SK-N-SH treated with all-trans-retinoic acid at 6 μM for 48 hours (cell line): ENCODE measurements at regions not wholly inside any gene's neighbourhood (a gene's known extent, or its start where the extent isn't known, plus 50 kb on each side); places are given as distances from the start of the nearest gene placed in this dataset.

Source experiments
- ATAC-seq: fragments of 200-7000 bp; cut with Tn5 transposase; 3 replicates; pipeline ENCODE4 v1.9.1; 2020; ENCODE audit warnings: mild to moderate bottlenecking, moderate library complexity
- ARNTL ChIP-seq: fragments of 450-650 bp; formaldehyde crosslinking; IDR thresholded peaks from 2 replicates; pipeline ENCODE4 v1.5.0; 2020; ENCODE audit warnings: low read depth, mild to moderate bottlenecking, moderate library complexity, borderline replicate concordance
- CREB5 ChIP-seq: fragments of 250-450 bp; sonication (Bioruptor Pico); IDR thresholded peaks from 2 replicates; pipeline ENCODE4 v1.5.1; 2020; ENCODE audit warnings: low read depth, mild to moderate bottlenecking, moderate library complexity
- CSDC2 ChIP-seq: fragments of 250-450 bp; sonication (Bioruptor Pico); IDR thresholded peaks from 2 replicates; pipeline ENCODE4 v1.5.0; 2020; ENCODE audit warnings: mild to moderate bottlenecking, moderate library complexity
- CSRNP3 ChIP-seq: fragments of 250-450 bp; sonication (Bioruptor Pico); IDR thresholded peaks from 2 replicates; pipeline ENCODE4 v1.5.1; 2021; ENCODE audit warnings: mild to moderate bottlenecking, moderate library complexity
- ESRRG ChIP-seq: fragments of 250-450 bp; sonication (Bioruptor Pico); IDR thresholded peaks from 2 replicates; pipeline ENCODE4 v1.6.1; 2021; ENCODE audit warnings: mild to moderate bottlenecking
- GLIS3 ChIP-seq: fragments of 250-450 bp; sonication (Bioruptor Pico); IDR thresholded peaks from 2 replicates; pipeline ENCODE4 v1.5.0; 2020; ENCODE audit warnings: mild to moderate bottlenecking, moderate library complexity
- ISL1 ChIP-seq: fragments of 250-450 bp; sonication (Bioruptor Pico); IDR thresholded peaks from 2 replicates; pipeline ENCODE4 v2.1.2; 2022; ENCODE audit warnings: mild to moderate bottlenecking, moderate library complexity
- OSR1 ChIP-seq: fragments of 250-450 bp; sonication (Bioruptor Pico); IDR thresholded peaks from 2 replicates; pipeline ENCODE4 v1.8.0; 2022; ENCODE audit warnings: moderate library complexity, mild to moderate bottlenecking, inconsistent platforms
- PATZ1 ChIP-seq: fragments of 250-450 bp; sonication (Bioruptor Pico); IDR thresholded peaks from 2 replicates; pipeline ENCODE4 v1.8.0; 2020; ENCODE audit warnings: mild to moderate bottlenecking, moderate library complexity, borderline replicate concordance
- POU6F1 ChIP-seq: fragments of 250-450 bp; sonication (Bioruptor Pico); IDR thresholded peaks from 2 replicates; pipeline ENCODE4 v1.8.0; 2021; ENCODE audit warnings: low read depth, mild to moderate bottlenecking, moderate library complexity, borderline replicate concordance
- PPARA ChIP-seq: fragments of 250-450 bp; sonication (Bioruptor Pico); IDR thresholded peaks from 2 replicates; pipeline ENCODE4 v1.5.0; 2020; ENCODE audit warnings: mild to moderate bottlenecking, borderline replicate concordance
- SNAI2 ChIP-seq: fragments of 250-450 bp; sonication (Bioruptor Pico); IDR thresholded peaks from 2 replicates; pipeline ENCODE4 v1.5.0; 2020; ENCODE audit warnings: mild to moderate bottlenecking, moderate library complexity
- TCF4 ChIP-seq: fragments of 250-450 bp; sonication (Bioruptor Pico); IDR thresholded peaks from 2 replicates; pipeline ENCODE4 v1.8.0; 2021; ENCODE audit warnings: mild to moderate bottlenecking, moderate library complexity, borderline replicate concordance
- TOX ChIP-seq: fragments of 250-450 bp; sonication (Bioruptor Pico); IDR thresholded peaks from 2 replicates; pipeline ENCODE4 v1.8.0; 2021; ENCODE audit warnings: mild to moderate bottlenecking, moderate library complexity, borderline replicate concordance
- TSHZ2 ChIP-seq: fragments of 250-450 bp; sonication (Bioruptor Pico); IDR thresholded peaks from 2 replicates; pipeline ENCODE4 v1.5.0; 2020; ENCODE audit warnings: mild to moderate bottlenecking, moderate library complexity
- ZNF565 ChIP-seq: fragments of 450-650 bp; formaldehyde crosslinking; conservative IDR thresholded peaks from 2 replicates; pipeline ENCODE4 v1.5.0; 2020; ENCODE audit warnings: low read depth, mild to moderate bottlenecking, moderate library complexity
- ZNF8 ChIP-seq: fragments of 450-650 bp; formaldehyde crosslinking; IDR thresholded peaks from 2 replicates; pipeline ENCODE4 v1.5.0; 2020; ENCODE audit warnings: mild to moderate bottlenecking, moderate library complexity

GRCh38 chr16:85978291-85978775 is 79.4 kb downstream of the IRF8 start:
- TF ChIP-seq CSDC2 (CRISPR knock-in tag) (no peak), ZNF565 (CRISPR knock-in tag) (no peak), ZNF8 (CRISPR knock-in tag) (no peak)
- no peak for ATAC-seq

GRCh38 chr16:85978976-85979375 is 80.0 kb downstream of the IRF8 start:
- no peak for ATAC-seq
- TF ChIP-seq OSR1 (CRISPR knock-in tag) (no peak), PPARA (CRISPR knock-in tag) (no peak), POU6F1 (CRISPR knock-in tag) (no peak), TCF4 (CRISPR knock-in tag) (no peak), TSHZ2 (CRISPR knock-in tag) (no peak), ESRRG (CRISPR knock-in tag) (no peak), TOX (no peak), CREB5 (no peak), ISL1 (CRISPR knock-in tag) (no peak), PATZ1 (CRISPR knock-in tag) (no peak), GLIS3 (no peak), CSDC2 (CRISPR knock-in tag) (no peak), ARNTL (CRISPR knock-in tag) (no peak)

- ATAC-seq = no peak
- no peak for TF ChIP-seq OSR1 (CRISPR knock-in tag)
- TF ChIP-seq SNAI2 (CRISPR knock-in tag) = no peak
- TF ChIP-seq PATZ1 (CRISPR knock-in tag) = no peak
- no peak for TF ChIP-seq TOX
- TF ChIP-seq CSRNP3 (CRISPR knock-in tag) = no peak
- TF ChIP-seq CSDC2 (CRISPR knock-in tag) = no peak
- TF ChIP-seq CREB5 = no peak
Observed at GRCh38 chr16:85979605-85980004, 80.6 kb downstream of the IRF8 start.
